ENCODE measurements at regions not wholly inside any gene's neighbourhood (a gene's known extent, or its start where the extent isn't known, plus 50 kb on each side); places are given as distances from the start of the nearest gene placed in this dataset.

DNA sequence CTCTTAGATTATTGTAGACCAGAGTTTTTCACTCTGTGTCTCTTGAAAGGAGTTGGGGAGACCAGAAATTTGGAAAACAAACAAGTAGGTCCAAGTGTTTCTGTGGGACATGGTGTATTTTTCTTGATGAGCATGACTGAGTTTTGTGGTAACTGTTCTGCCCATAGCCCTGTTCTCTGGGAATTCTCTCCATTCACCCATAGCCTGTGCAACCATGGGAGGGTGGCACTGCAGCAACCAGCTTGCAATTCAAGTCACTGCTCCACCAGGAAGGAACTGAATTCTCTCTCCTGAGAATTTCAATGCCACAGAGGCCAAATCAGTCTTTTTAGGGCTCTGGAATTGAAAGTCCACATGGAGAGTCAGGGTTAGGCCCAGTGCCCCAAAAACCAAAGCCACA lies 475.3 kb upstream of the TRPC7 start:
- in situ Hi-C loops (cut with MboI; ENCODE audit: low sequenced_read_pairs in 4 of 4), result no loop called here
- ATAC-seq, result no peak
- no peak for DNase-seq

DNA sequence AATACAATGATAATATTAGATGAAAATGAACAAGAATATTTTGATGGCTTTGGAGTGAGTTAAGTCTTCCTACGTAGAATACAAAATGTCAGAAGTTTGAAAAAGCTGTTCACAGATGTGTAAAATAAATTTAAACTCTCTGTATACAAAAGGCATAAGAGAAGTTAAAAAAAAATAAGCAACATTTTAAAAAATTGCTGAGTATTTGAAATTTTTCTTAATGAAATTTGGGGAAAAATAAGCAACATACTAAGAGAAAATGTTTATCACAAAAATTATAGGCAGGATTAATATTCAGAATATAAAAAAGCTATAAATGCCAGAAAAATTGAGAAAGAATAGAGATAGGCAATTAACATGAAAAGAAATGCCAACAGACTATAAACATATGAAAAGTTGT lies 470.7 kb upstream of the TRPC7 start:
- in situ Hi-C loops (cut with MboI; ENCODE audit: low sequenced_read_pairs in 4 of 4) (no loop called here), intact Hi-C loops (cut with DNase I; ENCODE audit: low total_unique reads) (no loop called here)
- TF ChIP-seq, protein P1, sequence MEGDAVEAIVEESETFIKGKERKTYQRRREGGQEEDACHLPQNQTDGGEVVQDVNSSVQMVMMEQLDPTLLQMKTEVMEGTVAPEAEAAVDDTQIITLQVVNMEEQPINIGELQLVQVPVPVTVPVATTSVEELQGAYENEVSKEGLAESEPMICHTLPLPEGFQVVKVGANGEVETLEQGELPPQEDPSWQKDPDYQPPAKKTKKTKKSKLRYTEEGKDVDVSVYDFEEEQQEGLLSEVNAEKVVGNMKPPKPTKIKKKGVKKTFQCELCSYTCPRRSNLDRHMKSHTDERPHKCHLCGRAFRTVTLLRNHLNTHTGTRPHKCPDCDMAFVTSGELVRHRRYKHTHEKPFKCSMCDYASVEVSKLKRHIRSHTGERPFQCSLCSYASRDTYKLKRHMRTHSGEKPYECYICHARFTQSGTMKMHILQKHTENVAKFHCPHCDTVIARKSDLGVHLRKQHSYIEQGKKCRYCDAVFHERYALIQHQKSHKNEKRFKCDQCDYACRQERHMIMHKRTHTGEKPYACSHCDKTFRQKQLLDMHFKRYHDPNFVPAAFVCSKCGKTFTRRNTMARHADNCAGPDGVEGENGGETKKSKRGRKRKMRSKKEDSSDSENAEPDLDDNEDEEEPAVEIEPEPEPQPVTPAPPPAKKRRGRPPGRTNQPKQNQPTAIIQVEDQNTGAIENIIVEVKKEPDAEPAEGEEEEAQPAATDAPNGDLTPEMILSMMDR (IDR thresholded peaks at IDR 0.05 in 4 of 5, conservative IDR thresholded peaks at IDR 0.05 in 1 of 5), result no peak
- no peak for TF ChIP-seq POLR2A (IDR thresholded peaks at IDR 0.05)
- no peak overlapping the region for H3K27ac ChIP-seq
- H3K27me3 ChIP-seq, result no peaks in the 10 kb centered on the region
- no peaks in the 10 kb centered on the region for H3K9me3 ChIP-seq
- no peak overlapping the region for H3K4me3 ChIP-seq
- H3K36me3 ChIP-seq, result no peaks in the 10 kb centered on the region
- no peaks in the 10 kb centered on the region for H3K4me1 ChIP-seq
- ATAC-seq, result no peak
- no peak for DNase-seq

More for the DNA sequence above, 475.3 kb upstream of the TRPC7 start:
- no peak overlapping the region for H3K27ac ChIP-seq
- H3K36me3 ChIP-seq, result no peaks in the 10 kb centered on the region
- intact Hi-C loops (cut with DNase I; ENCODE audit: low total_unique reads), result no loop called here
- no peaks in the 10 kb centered on the region for H3K27me3 ChIP-seq
- no peak overlapping the region for H3K4me3 ChIP-seq
- H3K4me1 ChIP-seq, result no peaks in the 10 kb centered on the region
- no peaks in the 10 kb centered on the region for H3K9me3 ChIP-seq
- no peak for TF ChIP-seq POLR2A (IDR thresholded peaks at IDR 0.05)
- TF ChIP-seq, protein P1 (IDR thresholded peaks at IDR 0.05 in 4 of 5, conservative IDR thresholded peaks at IDR 0.05 in 1 of 5), result no peak

DNA sequence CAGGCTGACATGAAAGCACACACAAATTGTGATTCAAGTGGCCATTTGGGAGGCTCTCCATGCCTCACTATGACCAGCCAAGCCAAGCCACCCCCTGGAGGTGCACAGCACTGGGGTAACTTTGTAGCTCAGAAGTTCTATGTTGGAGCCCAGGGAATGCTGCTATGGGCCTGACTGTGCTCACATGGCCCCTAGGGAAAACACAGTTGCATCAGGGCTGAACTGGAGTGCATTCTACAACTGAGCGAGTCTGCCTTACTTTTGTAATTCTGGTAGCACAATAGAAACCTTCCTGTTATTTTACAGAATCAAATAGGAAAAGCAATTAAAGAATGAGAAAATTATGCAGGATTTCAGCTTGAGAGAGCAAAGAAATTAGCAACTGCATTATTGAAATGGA lies 455.5 kb upstream of the TRPC7 start:
- intact Hi-C loops (cut with DNase I; ENCODE audit: low total_unique reads) (no loop called here), in situ Hi-C loops (cut with MboI; ENCODE audit: low sequenced_read_pairs in 4 of 4) (loop anchor here in 3 of 4 donors (25.0 kb wide), 2 partner anchors 391 to 666 kb away; partner anchors contain the start of gene SPOCK1 (in 1 of the 3))
- no peaks in the 10 kb centered on the region for H3K27me3 ChIP-seq
- H3K36me3 ChIP-seq, result no peaks in the 10 kb centered on the region
- no peak for DNase-seq
- no peaks in the 10 kb centered on the region for H3K4me1 ChIP-seq
- H3K9me3 ChIP-seq, result no peaks in the 10 kb centered on the region
- no peak overlapping the region for H3K4me3 ChIP-seq
- TF ChIP-seq, protein P1 (IDR thresholded peaks at IDR 0.05 in 4 of 5, conservative IDR thresholded peaks at IDR 0.05 in 1 of 5), result no peak
- TF ChIP-seq POLR2A (IDR thresholded peaks at IDR 0.05), result no peak
- no peak overlapping the region for H3K27ac ChIP-seq
- ATAC-seq, result no peak

DNA sequence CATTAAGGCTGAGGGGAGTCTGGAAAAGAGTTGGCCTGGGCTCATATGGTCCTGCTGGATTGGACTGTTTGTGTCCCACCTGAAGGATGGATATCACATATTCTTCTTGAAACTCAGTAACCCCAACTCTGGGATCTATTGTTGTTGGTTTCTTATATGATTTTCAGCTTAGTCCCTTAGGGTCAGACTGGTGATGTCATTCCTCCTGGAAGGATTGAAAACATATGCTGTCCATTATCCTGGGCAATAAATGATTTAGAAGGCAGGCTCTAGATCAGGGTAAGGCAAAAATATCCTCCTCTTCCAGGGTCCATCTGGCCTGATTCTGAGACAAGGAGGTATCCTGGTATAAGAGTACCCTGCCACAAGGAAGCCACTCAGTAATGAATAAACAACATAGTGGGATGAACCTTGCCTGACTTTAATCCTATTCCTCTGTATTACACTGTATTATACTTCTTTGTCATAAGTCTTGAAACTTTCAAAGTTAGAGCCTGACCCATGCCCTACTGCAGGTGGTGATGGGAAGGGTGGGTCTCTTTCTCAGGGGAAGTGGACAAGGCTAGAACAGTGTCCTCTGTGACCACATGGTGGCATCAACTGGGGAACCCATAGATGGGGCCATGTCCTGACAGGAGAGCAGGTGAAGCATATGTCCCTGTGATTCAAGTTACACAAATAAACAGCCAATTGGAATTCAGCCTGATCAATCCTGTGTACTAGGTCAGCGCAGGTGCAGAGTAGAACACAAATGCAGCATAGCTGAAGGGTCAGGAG lies 454.4 kb upstream of the TRPC7 start:
- Histone ChIP-seq H3K27me3 (no peaks in the 10 kb centered on the region), H3K4me3 (no peak overlapping the region), H3K4me1 (no peaks in the 10 kb centered on the region), H3K36me3 (no peaks in the 10 kb centered on the region), H3K9me3 (no peaks in the 10 kb centered on the region), H3K27ac (no peak overlapping the region)
- intact Hi-C loops (cut with DNase I; ENCODE audit: low total_unique reads), result no loop called here
- ATAC-seq (no peak), DNase-seq (no peak)
- in situ Hi-C loops (cut with MboI; ENCODE audit: low sequenced_read_pairs in 4 of 4), result loop anchor here in 3 of 4 donors (25.0 kb wide), 2 partner anchors 393 to 668 kb away; partner anchors contain the start of gene SPOCK1 (in 1 of the 3)
- TF ChIP-seq POLR2A (IDR thresholded peaks at IDR 0.05), result no peak

DNA sequence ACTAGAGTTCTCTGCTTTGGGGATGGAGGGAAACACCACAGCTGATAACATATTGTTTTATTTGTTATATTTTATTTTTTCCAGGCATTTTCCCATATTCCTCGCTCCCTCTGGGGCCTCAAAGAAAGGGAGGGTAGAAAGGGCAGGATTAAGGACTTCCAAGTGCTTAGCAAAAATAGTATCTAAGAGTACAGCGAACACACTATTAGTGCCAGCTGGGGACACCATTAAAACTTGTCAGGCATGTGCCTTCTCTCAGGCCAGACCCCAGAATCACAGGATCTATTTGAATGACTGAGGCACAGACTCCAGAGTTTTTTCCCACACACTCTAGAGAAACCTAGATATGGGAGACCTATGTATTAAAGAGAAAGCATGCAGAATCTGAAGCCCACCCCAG lies 451.0 kb upstream of the TRPC7 start:
- intact Hi-C loops (cut with DNase I; ENCODE audit: low total_unique reads), result no loop called here
- TF ChIP-seq POLR2A (IDR thresholded peaks at IDR 0.05), result no peak
- TF ChIP-seq, protein P1 (IDR thresholded peaks at IDR 0.05 in 4 of 5, conservative IDR thresholded peaks at IDR 0.05 in 1 of 5), result no peak
- ATAC-seq, result no peak

More for the DNA sequence above, 451.0 kb upstream of the TRPC7 start:
- H3K27me3 ChIP-seq, result no peaks in the 10 kb centered on the region
- DNase-seq, result no peak
- in situ Hi-C loops (cut with MboI; ENCODE audit: low sequenced_read_pairs in 4 of 4), result loop anchor here in 3 of 4 donors (25.0 kb wide), 2 partner anchors 396 to 671 kb away; partner anchors contain the start of gene SPOCK1 (in 1 of the 3)
- H3K36me3 ChIP-seq, result no peaks in the 10 kb centered on the region
- H3K9me3 ChIP-seq, result no peaks in the 10 kb centered on the region
- H3K27ac ChIP-seq, result no peak overlapping the region
- no peak overlapping the region for H3K4me3 ChIP-seq
- H3K4me1 ChIP-seq, result peaks cover under 1 to 8% of the 10 kb centered on the region in 2 donors
